ENCODE measurements at regions not wholly inside any gene's neighbourhood (a gene's known extent, or its start where the extent isn't known, plus 50 kb on each side); places are given as distances from the start of the nearest gene placed in this dataset.

DNA sequence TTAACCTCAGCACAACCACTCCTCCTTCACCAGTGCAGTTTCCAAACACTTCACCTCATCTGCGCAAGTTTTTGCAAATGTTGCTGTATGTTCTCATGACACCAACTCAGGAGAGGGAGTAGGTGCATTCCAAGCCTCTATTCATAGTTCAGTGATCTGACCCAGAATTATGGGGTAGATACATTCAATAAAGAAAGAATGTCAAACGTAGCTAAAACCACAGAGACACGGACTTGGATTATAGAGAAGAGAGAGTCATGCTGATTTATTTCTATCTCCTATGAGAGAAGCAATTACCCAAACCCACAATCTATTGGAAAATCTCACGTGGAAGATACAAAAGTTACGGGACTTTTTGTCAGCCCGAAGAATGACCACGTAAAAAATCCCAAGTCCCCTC lies 1006.0 kb upstream of the TMEM132C start:
- Histone ChIP-seq H2AFZ (ENCODE audit: low read depth, low read length) (no peak overlapping the region), H3K4me1 (ENCODE audit: control insufficient read depth, extremely low read depth, insufficient read depth, low read length) (no peaks in the 10 kb centered on the region), H3K4me2 (ENCODE audit: insufficient read depth, low read length) (no peak overlapping the region), H3K9ac (replicated peaks; ENCODE audit: extremely low read depth, insufficient read depth, low read length) (no peak overlapping the region), H3K9me1 (replicated peaks; ENCODE audit: control insufficient read depth, extremely low read depth, insufficient read depth, low read length) (no peaks in the 10 kb centered on the region), H3K79me2 (ENCODE audit: control insufficient read depth, insufficient read depth, low read length) (no peaks in the 10 kb centered on the region), H3K36me3 (ENCODE audit: control insufficient read depth in 2 of 2, extremely low read depth in 1 of 2, insufficient read depth in 2 of 2, low read length in 2 of 2) (no peaks in the 10 kb centered on the region), H3K27me3 (ENCODE audit: control insufficient read depth in 2 of 2, insufficient read depth in 2 of 2, low read length in 2 of 2) (no peaks in the 10 kb centered on the region), H3K4me3 (replicated peaks in 1 of 3; ENCODE audit: insufficient read depth in 1 of 3, low read depth in 1 of 3, low read length in 3 of 3) (no peak overlapping the region), H4K20me1 (replicated peaks; ENCODE audit: control insufficient read depth, extremely low read depth, insufficient read depth, low read length) (no peaks in the 10 kb centered on the region), H3K9me3 (replicated peaks; ENCODE audit: control insufficient read depth, insufficient read depth, low read length) (peaks cover 2% of the 10 kb centered on the region), H3K27ac (ENCODE audit: insufficient read depth, low read depth, low read length) (no peak overlapping the region)
- POLR2A ChIA-PET, result no interaction called here
- DNase-seq (ENCODE audit: low read depth, low spot score) (no peak), FAIRE-seq (no peak)
- intact Hi-C loops (cut with micrococcal nuclease), result no loop called here
- dilution Hi-C loops (cut with MboI; ENCODE audit: extremely low pct_ligation_motif_present, low sequenced_read_pairs), result no loop called here
- CTCF ChIA-PET, result no interaction called here
- TF ChIP-seq JUN (IDR thresholded peaks at IDR 0.05; ENCODE audit: borderline replicate concordance, insufficient read depth, insufficient read length, low read depth) (no peak), GATA2 (IDR thresholded peaks at IDR 0.05; ENCODE audit: insufficient read depth, insufficient read length, low read depth, low read length) (no peak), FOS (IDR thresholded peaks at IDR 0.05; ENCODE audit: borderline replicate concordance, insufficient read depth, low read length) (no peak), EZH2 (IDR thresholded peaks at IDR 0.05; ENCODE audit: borderline replicate concordance, low read depth, low read length, severe bottlenecking) (no peak), MYC (IDR thresholded peaks at IDR 0.05; ENCODE audit: low read depth, low read length) (no peak), POLR2AphosphoS5 (IDR thresholded peaks at IDR 0.05; ENCODE audit: insufficient read depth, low read depth, low read length) (no peak), POLR2A (IDR thresholded peaks at IDR 0.05; ENCODE audit: low read depth, low read length) (no peak)
- TF ChIP-seq, protein P1, sequence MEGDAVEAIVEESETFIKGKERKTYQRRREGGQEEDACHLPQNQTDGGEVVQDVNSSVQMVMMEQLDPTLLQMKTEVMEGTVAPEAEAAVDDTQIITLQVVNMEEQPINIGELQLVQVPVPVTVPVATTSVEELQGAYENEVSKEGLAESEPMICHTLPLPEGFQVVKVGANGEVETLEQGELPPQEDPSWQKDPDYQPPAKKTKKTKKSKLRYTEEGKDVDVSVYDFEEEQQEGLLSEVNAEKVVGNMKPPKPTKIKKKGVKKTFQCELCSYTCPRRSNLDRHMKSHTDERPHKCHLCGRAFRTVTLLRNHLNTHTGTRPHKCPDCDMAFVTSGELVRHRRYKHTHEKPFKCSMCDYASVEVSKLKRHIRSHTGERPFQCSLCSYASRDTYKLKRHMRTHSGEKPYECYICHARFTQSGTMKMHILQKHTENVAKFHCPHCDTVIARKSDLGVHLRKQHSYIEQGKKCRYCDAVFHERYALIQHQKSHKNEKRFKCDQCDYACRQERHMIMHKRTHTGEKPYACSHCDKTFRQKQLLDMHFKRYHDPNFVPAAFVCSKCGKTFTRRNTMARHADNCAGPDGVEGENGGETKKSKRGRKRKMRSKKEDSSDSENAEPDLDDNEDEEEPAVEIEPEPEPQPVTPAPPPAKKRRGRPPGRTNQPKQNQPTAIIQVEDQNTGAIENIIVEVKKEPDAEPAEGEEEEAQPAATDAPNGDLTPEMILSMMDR (IDR thresholded peaks at IDR 0.05; ENCODE audit: extremely low read depth in 1 of 2, insufficient read depth in 1 of 2, low read depth in 1 of 2, low read length in 2 of 2), result no peak
- TF ChIP-seq, protein P2, sequence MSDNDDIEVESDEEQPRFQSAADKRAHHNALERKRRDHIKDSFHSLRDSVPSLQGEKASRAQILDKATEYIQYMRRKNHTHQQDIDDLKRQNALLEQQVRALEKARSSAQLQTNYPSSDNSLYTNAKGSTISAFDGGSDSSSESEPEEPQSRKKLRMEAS (IDR thresholded peaks at IDR 0.05; ENCODE audit: insufficient read depth, insufficient read length), result no peak
- BruUV-seq (replicated peaks), result no TSS peak

Data from endothelial cell of umbilical vein (primary cell).